GM10266 (cell line): ENCODE measurements at regions not wholly inside any gene's neighbourhood (a gene's known extent, or its start where the extent isn't known, plus 50 kb on each side); places are given as distances from the start of the nearest gene placed in this dataset.

Source experiments
- DNase-seq: peaks from one replicate; pipeline ENCODE4 v3.0.0; 2012; ENCODE audit errors: extremely low spot score
- TF ChIP-seq, protein P1 (sequence below): IDR thresholded peaks from 2 replicates; pipeline ENCODE4 v1.5.1; 2012; ENCODE audit warnings: mild to moderate bottlenecking, low read depth; ENCODE audit not compliant: control insufficient read depth, insufficient read depth; ENCODE audit errors: missing control alignments

- no peak for DNase-seq
- TF ChIP-seq, protein P1, sequence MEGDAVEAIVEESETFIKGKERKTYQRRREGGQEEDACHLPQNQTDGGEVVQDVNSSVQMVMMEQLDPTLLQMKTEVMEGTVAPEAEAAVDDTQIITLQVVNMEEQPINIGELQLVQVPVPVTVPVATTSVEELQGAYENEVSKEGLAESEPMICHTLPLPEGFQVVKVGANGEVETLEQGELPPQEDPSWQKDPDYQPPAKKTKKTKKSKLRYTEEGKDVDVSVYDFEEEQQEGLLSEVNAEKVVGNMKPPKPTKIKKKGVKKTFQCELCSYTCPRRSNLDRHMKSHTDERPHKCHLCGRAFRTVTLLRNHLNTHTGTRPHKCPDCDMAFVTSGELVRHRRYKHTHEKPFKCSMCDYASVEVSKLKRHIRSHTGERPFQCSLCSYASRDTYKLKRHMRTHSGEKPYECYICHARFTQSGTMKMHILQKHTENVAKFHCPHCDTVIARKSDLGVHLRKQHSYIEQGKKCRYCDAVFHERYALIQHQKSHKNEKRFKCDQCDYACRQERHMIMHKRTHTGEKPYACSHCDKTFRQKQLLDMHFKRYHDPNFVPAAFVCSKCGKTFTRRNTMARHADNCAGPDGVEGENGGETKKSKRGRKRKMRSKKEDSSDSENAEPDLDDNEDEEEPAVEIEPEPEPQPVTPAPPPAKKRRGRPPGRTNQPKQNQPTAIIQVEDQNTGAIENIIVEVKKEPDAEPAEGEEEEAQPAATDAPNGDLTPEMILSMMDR, result no peak
These were observed 933.0 kb upstream of the PHF14 start for GRCh38 chr7:10040674-10041073.

GRCh38 chr7:10070899-10071298 lies 902.8 kb upstream of the PHF14 start:
- no peak for DNase-seq
- TF ChIP-seq, protein P1, result no peak

- TF ChIP-seq, protein P1, result no peak
- DNase-seq, result no peak
These were observed 897.8 kb upstream of the PHF14 start for GRCh38 chr7:10075866-10076265.

GRCh38 chr7:10076660-10077300 lies 896.9 kb upstream of the PHF14 start:
- no peak for DNase-seq
- TF ChIP-seq, protein P1, result no peak

GRCh38 chr7:10079572-10079971 lies 894.1 kb upstream of the PHF14 start:
- DNase-seq, result no peak
- TF ChIP-seq, protein P1, result no peak

DNA sequence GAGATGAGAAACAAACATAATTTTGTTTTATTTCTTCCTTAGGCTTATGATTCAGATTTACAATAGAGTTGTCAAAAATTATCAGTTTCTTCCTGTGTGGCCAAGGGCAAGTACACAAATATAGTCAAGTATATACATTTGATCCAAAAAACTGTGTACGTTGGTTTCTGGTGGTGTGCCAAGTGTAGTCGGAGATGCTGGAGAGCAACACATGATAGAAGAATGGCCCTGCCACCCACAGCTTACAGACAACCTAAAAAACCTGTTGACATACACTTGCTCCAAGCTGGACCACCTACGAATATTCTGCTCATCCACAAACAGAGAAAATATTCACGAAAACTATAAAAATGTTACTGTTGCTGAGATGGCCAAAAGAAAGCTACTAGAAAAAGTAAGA lies 890.8 kb upstream of the PHF14 start:
- TF ChIP-seq, protein P1, result no peak

DNA sequence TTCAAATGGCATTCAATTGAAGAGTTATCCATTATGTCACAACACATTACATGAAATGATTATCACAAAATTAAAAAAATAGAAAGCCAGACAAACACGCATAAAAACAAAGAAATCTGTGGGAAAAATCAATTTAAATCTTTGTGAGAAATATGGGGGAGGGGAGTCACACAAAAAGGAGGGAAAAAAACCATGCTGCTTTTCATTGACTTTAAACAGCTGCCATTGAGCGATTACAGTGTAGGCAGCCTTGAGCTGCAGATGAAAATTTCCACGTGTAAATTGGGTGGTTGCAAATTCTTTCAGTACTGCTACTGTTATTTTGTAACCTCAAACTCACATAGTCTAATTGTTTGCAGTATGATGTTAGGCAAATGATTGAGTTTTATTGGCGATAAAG lies 889.9 kb upstream of the PHF14 start:
- TF ChIP-seq, protein P1, result no peak
- DNase-seq, result no peak

More for the DNA sequence above, 890.8 kb upstream of the PHF14 start:
- DNase-seq, result no peak
